OCI-LY3 (cell line): ENCODE measurements at regions not wholly inside any gene's neighbourhood (a gene's known extent, or its start where the extent isn't known, plus 50 kb on each side); places are given as distances from the start of the nearest gene placed in this dataset.

Experiments used
- EZH2phosphoT487 ChIP-seq: fragments of 200-600 bp; shearing (Covaris generic); IDR thresholded peaks from 2 replicates; pipeline ENCODE4 v1.6.1; 2018; ENCODE audit warnings: antibody characterized with exemption, mixed run types, low read depth
- TF ChIP-seq, protein P1 (sequence below): fragments of 200-600, 300-600 bp; sonication (generic); IDR thresholded peaks from 2 replicates; pipeline ENCODE4 v1.5.1; 2014; ENCODE audit warnings: antibody characterized with exemption, low read length, low read depth

DNA sequence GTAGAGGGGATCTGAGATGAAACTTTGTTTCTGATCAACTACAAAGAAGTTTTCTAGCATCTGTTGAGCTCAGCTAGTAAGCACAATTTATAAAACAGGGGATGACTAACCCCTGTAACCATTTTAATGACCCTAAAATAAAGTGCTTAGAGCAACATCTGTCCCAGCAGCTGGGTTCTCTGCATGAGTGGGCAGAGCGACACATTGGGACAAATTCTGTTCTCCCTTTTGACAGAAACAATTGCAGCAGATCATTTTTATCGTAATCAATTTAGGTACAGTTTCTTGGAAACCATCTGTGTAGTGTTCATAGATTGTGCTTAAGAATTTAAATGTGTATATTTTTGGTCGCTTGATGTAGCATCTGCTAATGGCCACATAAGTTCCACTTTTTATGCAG lies 678.0 kb downstream of the RNF144A start:
- TF ChIP-seq, protein P1, sequence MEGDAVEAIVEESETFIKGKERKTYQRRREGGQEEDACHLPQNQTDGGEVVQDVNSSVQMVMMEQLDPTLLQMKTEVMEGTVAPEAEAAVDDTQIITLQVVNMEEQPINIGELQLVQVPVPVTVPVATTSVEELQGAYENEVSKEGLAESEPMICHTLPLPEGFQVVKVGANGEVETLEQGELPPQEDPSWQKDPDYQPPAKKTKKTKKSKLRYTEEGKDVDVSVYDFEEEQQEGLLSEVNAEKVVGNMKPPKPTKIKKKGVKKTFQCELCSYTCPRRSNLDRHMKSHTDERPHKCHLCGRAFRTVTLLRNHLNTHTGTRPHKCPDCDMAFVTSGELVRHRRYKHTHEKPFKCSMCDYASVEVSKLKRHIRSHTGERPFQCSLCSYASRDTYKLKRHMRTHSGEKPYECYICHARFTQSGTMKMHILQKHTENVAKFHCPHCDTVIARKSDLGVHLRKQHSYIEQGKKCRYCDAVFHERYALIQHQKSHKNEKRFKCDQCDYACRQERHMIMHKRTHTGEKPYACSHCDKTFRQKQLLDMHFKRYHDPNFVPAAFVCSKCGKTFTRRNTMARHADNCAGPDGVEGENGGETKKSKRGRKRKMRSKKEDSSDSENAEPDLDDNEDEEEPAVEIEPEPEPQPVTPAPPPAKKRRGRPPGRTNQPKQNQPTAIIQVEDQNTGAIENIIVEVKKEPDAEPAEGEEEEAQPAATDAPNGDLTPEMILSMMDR, result no peak
- no peak for TF ChIP-seq EZH2phosphoT487
